PC-3 (cell line): ENCODE measurements at regions not wholly inside any gene's neighbourhood (a gene's known extent, or its start where the extent isn't known, plus 50 kb on each side); places are given as distances from the start of the nearest gene placed in this dataset.

Experiments used
- ATAC-seq: fragments of 200-7000 bp; cut with Tn5 transposase; 2 replicates; pipeline ENCODE4 v1.9.1; 2020; ENCODE audit warnings: mild to moderate bottlenecking, moderate library complexity
- BruUV-seq: library from RNA; stranded (reverse); fragments of 400-500 nt; replicated peaks from 2 replicates; lab custom pipeline; 2021; lab: Mats Ljungman, UMichigan
- CTCF ChIA-PET: fragments of 300-600 bp; sonication (Branson Sonifier 250); formaldehyde crosslinking; loops from one replicate; lab custom pipeline; 2022; ENCODE audit warnings: antibody characterized with exemption; lab: Charles Lee
- POLR2A ChIA-PET: fragments of 300-600 bp; sonication (Branson Sonifier 250); formaldehyde crosslinking; loops from one replicate; lab custom pipeline; 2022; ENCODE audit warnings: antibody characterized with exemption; ENCODE audit not compliant: unreplicated experiment; lab: Charles Lee
- DNase-seq: peaks from one replicate; pipeline ENCODE4 v3.0.0-alpha.2; 2015
- H2AFZ ChIP-seq: fragments of 300-600 bp; sonication (generic); 2 replicates; pipeline ENCODE4 v1.6.0; 2016; ENCODE audit warnings: antibody characterized with exemption, low read length
- H3F3A ChIP-seq: fragments of 300-600 bp; sonication (generic); one replicate; pipeline ENCODE4 v1.6.0; 2017; ENCODE audit warnings: antibody characterized with exemption, low read length, control low read depth, mild to moderate bottlenecking; ENCODE audit not compliant: unreplicated experiment
- H3K27ac ChIP-seq: fragments of 300-600 bp; sonication (generic); 2 replicates; pipeline ENCODE4 v1.5.1; 2016; ENCODE audit warnings: mild to moderate bottlenecking, low read length
- H3K27me3 ChIP-seq: fragments of 300-600 bp; sonication (generic); 2 replicates; pipeline ENCODE4 v1.6.1; 2016; ENCODE audit warnings: low read length, mixed read lengths
- H3K36me3 ChIP-seq: fragments of 300-600 bp; sonication (generic); 2 replicates; pipeline ENCODE4 v1.6.1; 2016; ENCODE audit warnings: low read depth, mixed run types, low read length, mixed read lengths
- H3K4me1 ChIP-seq: fragments of 300-600 bp; sonication (generic); 2 replicates; pipeline ENCODE4 v1.5.1; 2016; ENCODE audit warnings: low read length; ENCODE audit not compliant: insufficient read depth
- H3K4me2 ChIP-seq: fragments of 300-600 bp; sonication (generic); 2 replicates; pipeline ENCODE4 v1.6.0; 2016; ENCODE audit warnings: low read length
- H3K4me3 ChIP-seq: fragments of 300-600 bp; sonication (generic); 2 replicates; pipeline ENCODE4 v1.5.1; 2016; ENCODE audit warnings: mild to moderate bottlenecking, low read length, mixed read lengths
- H3K79me2 ChIP-seq: fragments of 300-600 bp; sonication (generic); 2 replicates; pipeline ENCODE4 v1.6.1; 2017; ENCODE audit warnings: low read length, mixed read lengths
- H3K9ac ChIP-seq: fragments of 300-600 bp; sonication (generic); 2 replicates; pipeline ENCODE4 v1.6.0; 2016; ENCODE audit warnings: mild to moderate bottlenecking, low read length
- H3K9me2 ChIP-seq: fragments of 300-600 bp; sonication (generic); replicated peaks from 2 replicates; pipeline ENCODE4 v1.6.1; 2016; ENCODE audit warnings: mixed run types, low read length, mixed read lengths
- H3K9me3 ChIP-seq: fragments of 300-600 bp; sonication (generic); 2 replicates; pipeline ENCODE4 v1.6.1; 2016; ENCODE audit warnings: low read length, mixed read lengths
- H4K20me1 ChIP-seq: fragments of 300-600 bp; sonication (generic); 2 replicates; pipeline ENCODE4 v1.6.1; 2016; ENCODE audit warnings: low read length, mixed read lengths
- CTCF ChIP-seq: fragments of 300-600 bp; sonication (generic); conservative IDR thresholded peaks from 2 replicates; pipeline ENCODE4 v1.5.1; 2017; ENCODE audit warnings: antibody characterized with exemption, low read depth, mild to moderate bottlenecking, low read length
- EZH2 ChIP-seq: fragments of 300-600 bp; sonication (generic); IDR thresholded peaks from one replicate; pipeline ENCODE4 v1.6.1; 2017; ENCODE audit warnings: antibody characterized with exemption, mild to moderate bottlenecking, low read length; ENCODE audit not compliant: unreplicated experiment
- EZH2phosphoT487 ChIP-seq: fragments of 300-600 bp; sonication (generic); IDR thresholded peaks from 2 replicates; pipeline ENCODE4 v1.6.1; 2018; ENCODE audit warnings: mild to moderate bottlenecking, antibody characterized with exemption, low read length, borderline replicate concordance
- intact Hi-C: fragments of 100-400 bp; cut with micrococcal nuclease; formaldehyde crosslinking; loops from 2 replicates; pipeline ENCODE4 v1.9.0; 2023

GRCh38 chr5:75961818-75962217 is 121.4 kb upstream of the SV2C start:
- Histone ChIP-seq H3K79me2 (no peaks in the 10 kb centered on the region), H3K4me2 (no peak overlapping the region), H3K9ac (no peak overlapping the region), H3K9me3 (no peaks in the 10 kb centered on the region), H3K27me3 (peaks cover 7% of the 10 kb centered on the region), H3K4me1 (no peaks in the 10 kb centered on the region), H3K27ac (no peak overlapping the region), H3K9me2 (no peaks in the 10 kb centered on the region), H2AFZ (no peak overlapping the region), H4K20me1 (no peaks in the 10 kb centered on the region), H3F3A (no peaks in the 10 kb centered on the region), H3K36me3 (no peaks in the 10 kb centered on the region), H3K4me3 (no peak overlapping the region)
- intact Hi-C loops: no loop called here
- CTCF ChIA-PET: no interaction called here
- DNase-seq (no peak), ATAC-seq (no peak)
- no peak for TF ChIP-seq EZH2
- TF ChIP-seq EZH2phosphoT487: no peak
- no peak for TF ChIP-seq CTCF
- POLR2A ChIA-PET: no interaction called here
- no TSS peak for BruUV-seq

- Histone ChIP-seq H3K27ac (no peak overlapping the region), H3K79me2 (no peaks in the 10 kb centered on the region), H3F3A (no peaks in the 10 kb centered on the region), H3K27me3 (peaks cover 7% of the 10 kb centered on the region), H3K4me1 (no peaks in the 10 kb centered on the region), H4K20me1 (no peaks in the 10 kb centered on the region), H3K9me2 (no peaks in the 10 kb centered on the region), H3K9ac (no peak overlapping the region), H3K9me3 (no peaks in the 10 kb centered on the region), H3K4me2 (no peak overlapping the region), H3K4me3 (no peak overlapping the region), H3K36me3 (no peaks in the 10 kb centered on the region), H2AFZ (no peak overlapping the region)
- POLR2A ChIA-PET: no interaction called here
- intact Hi-C loops: no loop called here
- DNase-seq (no peak), ATAC-seq (no peak)
- CTCF ChIA-PET: no interaction called here
- BruUV-seq: no TSS peak
- TF ChIP-seq EZH2phosphoT487 (no peak), CTCF (no peak), EZH2 (no peak)
These were observed 123.1 kb upstream of the SV2C start for GRCh38 chr5:75960129-75960528.

- H3K9me2 ChIP-seq: no peaks in the 10 kb centered on the region
- no peak overlapping the region for H3K4me2 ChIP-seq
- POLR2A ChIA-PET: no interaction called here
- no peaks in the 10 kb centered on the region for H3K36me3 ChIP-seq
- H3K9ac ChIP-seq: no peak overlapping the region
- DNase-seq: no peak
- H3F3A ChIP-seq: no peaks in the 10 kb centered on the region
- H3K79me2 ChIP-seq: no peaks in the 10 kb centered on the region
- no peaks in the 10 kb centered on the region for H3K27me3 ChIP-seq
- H3K4me3 ChIP-seq: no peak overlapping the region
- no peak for TF ChIP-seq EZH2
- no peak for TF ChIP-seq EZH2phosphoT487
- H3K9me3 ChIP-seq: no peaks in the 10 kb centered on the region
- BruUV-seq: no TSS peak
- CTCF ChIA-PET: no interaction called here
- H4K20me1 ChIP-seq: no peaks in the 10 kb centered on the region
- no peaks in the 10 kb centered on the region for H3K4me1 ChIP-seq
- no peak overlapping the region for H2AFZ ChIP-seq
- no peak for ATAC-seq
- no peak overlapping the region for H3K27ac ChIP-seq
- intact Hi-C loops: no loop called here
These were observed 130.2 kb upstream of the SV2C start for GRCh38 chr5:75952963-75953362.
